Activated B cell treated with CpG ODN at 0.5 μM for 24 hours (primary cell): ENCODE measurements at regions not wholly inside any gene's neighbourhood (a gene's known extent, or its start where the extent isn't known, plus 50 kb on each side); places are given as distances from the start of the nearest gene placed in this dataset.
"Not testable (repeated sequence)": the region's sequence is repeated elsewhere in the genome, so short reads cannot be mapped to it uniquely, and the experiment has no call there.

Experiments used
- ATAC-seq: fragments of 200-7000 bp; cut with Tn5 transposase; one replicate; pipeline ENCODE4 v1.10.0; 2021; ENCODE audit warnings: low read depth, mild to moderate bottlenecking, moderate library complexity
- CTCF ChIA-PET: fragments of 350-600 bp; sonication (Branson Sonifier 250); formaldehyde crosslinking; loops from one replicate; lab custom pipeline; 2021; ENCODE audit warnings: antibody characterized with exemption; lab: Charles Lee
- POLR2A ChIA-PET: fragments of 350-600 bp; sonication (Branson Sonifier 250); formaldehyde crosslinking; loops from one replicate; lab custom pipeline; 2021; ENCODE audit warnings: antibody characterized with exemption; lab: Charles Lee
- DNase-seq: peaks from one replicate; pipeline ENCODE4 v3.0.0; 2022
- H3K27ac Mint-ChIP-seq: one replicate; pipeline ENCODE4 v1.8.0; 2020; ENCODE audit warnings: mixed read lengths
- H3K27me3 Mint-ChIP-seq: one replicate; pipeline ENCODE4 v1.8.0; 2021; ENCODE audit warnings: mixed read lengths
- H3K36me3 Mint-ChIP-seq: one replicate; pipeline ENCODE4 v1.8.0; 2021; ENCODE audit warnings: low read depth, mixed read lengths
- H3K4me1 Mint-ChIP-seq: one replicate; pipeline ENCODE4 v1.8.0; 2021; ENCODE audit warnings: mixed read lengths
- H3K4me3 Mint-ChIP-seq: one replicate; pipeline ENCODE4 v1.8.0; 2020; ENCODE audit warnings: mild to moderate bottlenecking, mixed read lengths
- H3K9me3 Mint-ChIP-seq: one replicate; pipeline ENCODE4 v1.8.0; 2020; ENCODE audit warnings: mixed read lengths
- intact Hi-C: fragments of 100-400 bp; cut with micrococcal nuclease; formaldehyde crosslinking; loops from one replicate; pipeline ENCODE4 v1.15.1; 2024
- TF ChIP-seq, protein P1 (sequence below): fragments of 200-600 bp; IDR thresholded peaks from one replicate; pipeline ENCODE4 v1.8.0; 2022; ENCODE audit warnings: antibody characterized with exemption, mild to moderate bottlenecking

DNA sequence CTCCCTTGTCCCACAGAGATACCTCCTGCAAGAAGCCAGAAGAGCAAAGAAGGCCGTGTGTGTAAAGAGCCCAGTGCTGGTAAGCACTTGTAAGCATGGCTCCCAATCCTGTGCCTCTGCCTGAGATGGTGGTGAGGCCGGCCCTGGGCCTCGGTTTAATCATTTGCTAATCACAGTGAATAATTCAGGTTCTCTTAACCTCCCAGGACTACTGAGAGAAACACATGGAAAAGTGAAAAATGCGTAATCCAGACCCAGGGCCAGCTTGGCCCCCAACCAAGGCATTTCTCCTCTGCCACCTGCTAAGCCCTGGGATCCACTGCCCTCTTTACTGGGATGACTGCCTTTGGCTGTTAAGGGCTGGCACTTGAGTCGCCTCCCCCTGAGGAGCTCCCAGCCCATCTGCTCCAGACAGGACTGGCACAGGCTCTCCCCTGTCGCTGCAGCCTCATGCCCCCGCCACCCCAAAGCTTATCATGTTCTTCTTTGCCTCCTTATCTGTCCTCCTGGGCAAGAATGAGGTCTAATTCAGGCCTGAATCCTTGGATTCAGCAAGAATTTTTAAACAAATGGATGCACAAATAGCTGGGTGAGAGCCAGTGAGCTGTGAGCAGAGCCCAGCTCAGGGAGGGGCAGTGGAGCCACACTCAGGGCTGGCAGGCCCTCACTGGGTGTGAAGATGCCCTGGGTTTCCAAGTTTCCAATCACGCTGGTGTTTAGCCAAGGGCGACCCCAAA lies 193.9 kb upstream of the HS6ST1 start:
- H3K27ac Mint-ChIP-seq = no peak overlapping the region
- TF ChIP-seq, protein P1, sequence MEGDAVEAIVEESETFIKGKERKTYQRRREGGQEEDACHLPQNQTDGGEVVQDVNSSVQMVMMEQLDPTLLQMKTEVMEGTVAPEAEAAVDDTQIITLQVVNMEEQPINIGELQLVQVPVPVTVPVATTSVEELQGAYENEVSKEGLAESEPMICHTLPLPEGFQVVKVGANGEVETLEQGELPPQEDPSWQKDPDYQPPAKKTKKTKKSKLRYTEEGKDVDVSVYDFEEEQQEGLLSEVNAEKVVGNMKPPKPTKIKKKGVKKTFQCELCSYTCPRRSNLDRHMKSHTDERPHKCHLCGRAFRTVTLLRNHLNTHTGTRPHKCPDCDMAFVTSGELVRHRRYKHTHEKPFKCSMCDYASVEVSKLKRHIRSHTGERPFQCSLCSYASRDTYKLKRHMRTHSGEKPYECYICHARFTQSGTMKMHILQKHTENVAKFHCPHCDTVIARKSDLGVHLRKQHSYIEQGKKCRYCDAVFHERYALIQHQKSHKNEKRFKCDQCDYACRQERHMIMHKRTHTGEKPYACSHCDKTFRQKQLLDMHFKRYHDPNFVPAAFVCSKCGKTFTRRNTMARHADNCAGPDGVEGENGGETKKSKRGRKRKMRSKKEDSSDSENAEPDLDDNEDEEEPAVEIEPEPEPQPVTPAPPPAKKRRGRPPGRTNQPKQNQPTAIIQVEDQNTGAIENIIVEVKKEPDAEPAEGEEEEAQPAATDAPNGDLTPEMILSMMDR = no peak
- DNase-seq = no peak
- intact Hi-C loops = no loop called here
- no peaks in the 10 kb centered on the region for H3K27me3 Mint-ChIP-seq
- H3K4me1 Mint-ChIP-seq = peaks cover 20% of the 10 kb centered on the region
- H3K9me3 Mint-ChIP-seq = no peaks in the 10 kb centered on the region
- CTCF ChIA-PET = no interaction called here
- no peak for ATAC-seq
- H3K4me3 Mint-ChIP-seq = no peak overlapping the region
- H3K36me3 Mint-ChIP-seq = no peaks in the 10 kb centered on the region
- POLR2A ChIA-PET = no interaction called here

DNA sequence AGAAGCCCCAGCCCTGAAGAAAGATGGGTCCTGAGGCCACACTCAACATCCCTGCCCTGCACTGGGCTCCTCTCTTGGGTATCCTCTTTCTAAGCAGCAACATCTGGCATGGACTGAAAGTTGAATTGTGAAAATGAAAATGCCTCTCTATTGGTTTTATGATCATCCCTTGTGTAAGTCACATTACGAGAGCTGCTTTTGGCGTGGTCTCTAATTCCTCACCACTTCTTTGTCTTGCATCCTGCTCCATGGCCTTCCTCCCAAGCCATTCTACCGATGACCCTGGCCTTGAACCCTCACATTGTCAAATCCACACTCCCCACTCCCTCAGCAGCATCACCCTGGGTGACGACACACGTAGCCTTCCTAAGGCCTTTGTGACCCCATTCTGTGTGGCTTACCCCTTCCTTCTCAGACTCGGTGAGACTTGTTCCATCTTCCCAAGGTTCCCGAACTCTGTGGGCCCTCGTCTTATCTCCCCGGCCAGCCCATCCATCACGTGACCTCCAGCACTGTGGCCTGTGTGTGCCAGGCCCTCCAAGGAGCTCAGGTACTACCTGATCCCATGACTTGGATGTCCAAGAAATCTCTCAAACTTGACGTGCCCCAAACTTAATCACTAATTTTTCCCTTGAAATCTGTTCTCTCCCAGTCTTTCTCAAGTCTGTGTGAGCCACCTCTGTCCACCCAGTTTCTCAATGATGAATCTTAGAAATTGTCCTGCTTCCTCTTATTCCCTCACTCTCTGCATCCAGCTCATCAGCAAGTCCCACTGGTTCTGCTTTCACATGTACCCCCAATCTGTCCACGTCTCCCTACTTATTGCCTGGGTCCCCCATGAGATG lies 194.7 kb upstream of the HS6ST1 start:
- peaks cover 20% of the 10 kb centered on the region for H3K4me1 Mint-ChIP-seq
- peak overlapping the region; percentile 43 for H3K27ac Mint-ChIP-seq
- intact Hi-C loops = no loop called here
- no peaks in the 10 kb centered on the region for H3K9me3 Mint-ChIP-seq
- no peak for DNase-seq
- no peaks in the 10 kb centered on the region for H3K36me3 Mint-ChIP-seq
- CTCF ChIA-PET = no interaction called here
- no peak for ATAC-seq
- POLR2A ChIA-PET = no interaction called here
- H3K27me3 Mint-ChIP-seq = no peaks in the 10 kb centered on the region
- peak overlapping the region; percentile 48 for H3K4me3 Mint-ChIP-seq
- TF ChIP-seq, protein P1 = no peak

DNA sequence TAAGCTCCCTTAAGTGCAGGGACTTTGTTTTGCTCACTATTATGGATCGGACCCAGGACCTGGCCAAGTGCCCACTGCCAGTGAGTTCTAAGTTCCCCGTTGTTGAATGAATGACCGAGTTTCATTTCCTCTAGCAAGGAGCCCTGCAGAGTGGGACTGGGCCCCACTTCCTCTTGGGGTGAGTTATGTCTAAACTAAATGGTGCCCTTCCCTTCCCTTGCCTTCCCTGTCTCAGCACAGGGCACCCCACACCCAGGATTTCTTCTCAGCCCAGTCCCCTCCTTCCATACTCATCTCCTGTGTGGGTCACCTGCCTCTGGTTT lies 195.3 kb upstream of the HS6ST1 start:
- peak; percentile 74 for ATAC-seq
- POLR2A ChIA-PET = no interaction called here
- TF ChIP-seq, protein P1 = no peak
- H3K27me3 Mint-ChIP-seq = no peaks in the 10 kb centered on the region
- H3K9me3 Mint-ChIP-seq = no peaks in the 10 kb centered on the region
- peaks cover 20% of the 10 kb centered on the region for H3K4me1 Mint-ChIP-seq
- H3K36me3 Mint-ChIP-seq = no peaks in the 10 kb centered on the region
- CTCF ChIA-PET = no interaction called here
- DNase-seq = no peak
- H3K27ac Mint-ChIP-seq = peak overlapping the region; percentile 43
- peak overlapping the region; percentile 48 for H3K4me3 Mint-ChIP-seq
- intact Hi-C loops = no loop called here

DNA sequence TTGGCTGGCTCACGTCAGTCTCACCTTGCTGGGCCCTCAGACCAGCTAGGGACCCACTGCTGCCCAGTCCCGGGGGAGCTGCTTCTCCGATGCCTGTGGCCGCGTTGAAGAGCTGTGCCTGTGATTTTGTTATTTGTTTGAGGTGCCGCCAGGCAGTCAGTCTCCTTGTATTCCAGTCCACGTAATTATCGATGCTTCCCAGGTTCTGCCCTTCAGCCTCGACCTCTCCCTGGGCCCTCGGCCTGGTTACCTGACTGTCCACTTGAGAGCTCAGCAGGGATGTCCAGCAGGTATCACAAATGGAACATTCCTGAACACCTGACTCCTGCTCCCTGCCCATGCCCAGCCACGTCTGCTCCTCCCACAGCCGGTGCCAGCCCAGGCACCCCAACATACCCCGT lies 195.9 kb upstream of the HS6ST1 start:
- ChIA-PET POLR2A (no interaction called here), CTCF (no interaction called here)
- H3K4me1 Mint-ChIP-seq = peaks cover 20% of the 10 kb centered on the region
- no peaks in the 10 kb centered on the region for H3K36me3 Mint-ChIP-seq
- ATAC-seq = no peak
- H3K27ac Mint-ChIP-seq = no peak overlapping the region
- intact Hi-C loops = no loop called here
- TF ChIP-seq, protein P1 = no peak
- no peak overlapping the region for H3K4me3 Mint-ChIP-seq
- no peaks in the 10 kb centered on the region for H3K9me3 Mint-ChIP-seq
- H3K27me3 Mint-ChIP-seq = no peaks in the 10 kb centered on the region
- DNase-seq = no peak

DNA sequence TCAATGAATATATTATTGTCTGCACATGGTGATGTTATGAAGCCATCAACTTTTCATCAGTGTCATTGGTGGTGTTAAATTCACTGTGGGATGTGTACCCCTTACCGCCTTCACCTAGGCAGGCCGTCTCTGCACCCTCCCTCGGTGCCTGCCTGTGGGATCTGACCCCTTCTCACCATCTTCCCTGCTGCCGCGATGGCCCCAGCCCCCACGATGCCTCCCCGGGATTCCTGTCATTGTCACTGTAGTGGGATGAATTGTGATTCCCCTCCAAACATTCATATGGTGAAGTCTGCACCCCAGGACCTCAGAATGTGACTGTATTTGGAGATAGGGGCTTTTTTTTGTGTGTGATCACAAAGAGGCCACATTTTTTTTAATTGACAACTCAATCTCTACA lies 198.3 kb upstream of the HS6ST1 start:
- H3K27me3 Mint-ChIP-seq = no peaks in the 10 kb centered on the region
- ChIA-PET POLR2A (no interaction called here), CTCF (no interaction called here)
- no peak for ATAC-seq
- H3K4me3 Mint-ChIP-seq = no peak overlapping the region
- H3K27ac Mint-ChIP-seq = no peak overlapping the region
- H3K9me3 Mint-ChIP-seq = no peaks in the 10 kb centered on the region
- H3K36me3 Mint-ChIP-seq = no peaks in the 10 kb centered on the region
- TF ChIP-seq, protein P1 = no peak
- DNase-seq = no peak
- H3K4me1 Mint-ChIP-seq = peaks cover 20% of the 10 kb centered on the region
- intact Hi-C loops = no loop called here

DNA sequence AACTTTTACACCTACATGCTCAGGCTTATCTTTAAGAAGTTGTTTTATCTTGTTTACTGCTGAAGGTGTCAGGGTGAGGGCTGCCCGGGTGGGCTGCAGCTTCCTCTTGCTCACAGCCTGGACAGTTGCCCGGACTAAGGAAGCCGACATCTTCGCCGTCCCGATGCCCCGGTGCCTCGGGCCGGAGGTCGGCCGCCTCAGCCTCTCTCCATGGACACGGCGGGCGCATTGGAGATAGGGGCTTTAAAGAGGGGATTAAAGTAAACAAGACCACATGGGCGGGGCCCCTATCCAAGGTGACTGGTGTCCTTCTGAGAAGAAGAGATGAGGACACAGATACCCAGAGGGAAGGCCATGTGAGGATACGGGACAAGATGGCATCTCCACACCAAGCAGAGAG lies 200.4 kb upstream of the HS6ST1 start:
- POLR2A ChIA-PET, H3K27me3 Mint-ChIP-seq, ATAC-seq, H3K9me3 Mint-ChIP-seq, H3K27ac Mint-ChIP-seq, intact Hi-C loops, H3K4me3 Mint-ChIP-seq, H3K36me3 Mint-ChIP-seq, DNase-seq, H3K4me1 Mint-ChIP-seq: not testable (repeated sequence)
- CTCF ChIA-PET = interaction anchor here (1.4 kb wide), 1 partner anchor 12 kb away, joined by 3 read pairs; no protein-coding TSS in a partner anchor
